ENCODE measurements at regions not wholly inside any gene's neighbourhood (a gene's known extent, or its start where the extent isn't known, plus 50 kb on each side); places are given as distances from the start of the nearest gene placed in this dataset.
A peak's percentile ranks its signal among the peaks of the same experiment; 100 is the strongest.

DNA sequence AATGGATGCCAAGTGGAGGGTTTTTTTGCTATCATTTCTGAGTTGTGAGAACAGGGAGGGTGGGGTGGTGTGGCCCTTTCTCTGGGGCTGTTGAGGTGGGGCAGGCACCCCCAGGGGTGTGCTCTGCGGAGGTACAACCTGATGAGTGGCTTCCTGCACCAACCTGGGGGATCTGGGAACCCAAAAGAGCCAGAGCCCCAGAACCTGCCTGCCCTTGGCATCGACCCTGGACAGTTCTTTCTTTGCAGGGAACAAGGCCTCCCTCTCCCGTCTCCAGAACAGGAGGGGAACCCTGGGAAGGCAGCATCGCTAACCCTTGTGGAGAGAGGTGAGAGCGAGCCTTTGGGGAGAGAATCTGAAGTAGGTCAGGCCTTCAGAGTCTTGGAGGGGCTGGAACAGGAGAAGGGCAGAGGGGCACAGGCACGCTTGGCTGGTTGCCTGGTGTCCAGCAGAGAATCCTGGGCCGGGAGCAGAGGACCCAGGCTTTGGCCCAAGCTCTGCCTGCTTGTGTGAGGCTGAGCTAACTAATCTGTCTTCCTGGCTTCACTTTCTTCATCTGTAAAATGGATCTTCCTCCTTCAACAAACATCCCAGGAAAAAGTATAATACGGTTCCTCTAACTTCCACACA lies 84.9 kb downstream of the RHOB start:
- peaks cover 20% of the 10 kb centered on the region for H3K4me1 ChIP-seq
- DNase-seq = no peak
- H3K27ac ChIP-seq = no peak overlapping the region
- no peak overlapping the region for H3K4me3 ChIP-seq
- no peaks in the 10 kb centered on the region for H3K27me3 ChIP-seq
- H3K36me3 ChIP-seq = no peaks in the 10 kb centered on the region
- no peaks in the 10 kb centered on the region for H3K9me3 ChIP-seq (replicated peaks)

DNA sequence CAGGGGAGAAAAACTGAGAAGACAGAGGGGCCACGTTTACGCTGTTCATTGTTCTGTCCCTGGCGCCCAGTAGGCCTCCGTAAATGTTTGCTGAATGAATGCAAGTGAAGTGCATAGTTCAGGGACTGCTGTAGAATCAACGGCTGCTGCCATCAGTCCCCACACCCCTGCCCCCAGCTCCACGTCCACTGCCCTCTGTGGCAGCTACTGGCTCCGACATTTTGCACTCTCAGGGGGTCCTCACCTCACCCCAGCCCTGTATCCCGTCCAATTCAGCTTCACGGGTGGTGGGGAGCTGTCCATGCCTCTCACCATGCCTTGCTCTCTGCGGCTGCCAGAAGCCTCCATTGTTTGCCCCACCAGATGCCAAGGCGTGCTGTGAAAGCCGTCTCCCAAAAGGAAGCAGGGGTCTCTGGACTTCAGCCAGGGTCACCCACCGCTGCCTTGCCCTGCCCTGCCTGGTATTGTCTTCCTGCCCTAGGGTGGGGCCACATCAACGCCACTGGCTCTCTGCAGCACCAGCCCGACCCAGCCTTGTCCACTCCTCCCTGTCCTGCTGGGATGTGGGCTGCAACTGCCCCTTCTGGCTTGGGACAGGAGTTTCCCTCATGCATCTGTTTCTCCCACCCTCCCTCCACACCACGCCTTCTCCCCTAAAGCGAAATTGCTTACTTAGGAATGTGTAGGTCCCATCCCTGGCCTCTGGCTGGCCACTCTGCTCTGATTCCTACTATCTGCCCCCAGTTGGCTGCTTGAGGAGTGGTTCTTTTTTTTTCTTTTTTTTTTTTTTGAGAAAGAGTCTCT lies 86.0 kb downstream of the RHOB start:
- H3K27me3 ChIP-seq = no peaks in the 10 kb centered on the region
- no peaks in the 10 kb centered on the region for H3K36me3 ChIP-seq
- H3K27ac ChIP-seq = no peak overlapping the region
- peak; percentile 70 to 71 for DNase-seq
- no peak overlapping the region for H3K4me3 ChIP-seq
- peaks cover 12% of the 10 kb centered on the region for H3K4me1 ChIP-seq
- H3K9me3 ChIP-seq (replicated peaks) = no peaks in the 10 kb centered on the region

DNA sequence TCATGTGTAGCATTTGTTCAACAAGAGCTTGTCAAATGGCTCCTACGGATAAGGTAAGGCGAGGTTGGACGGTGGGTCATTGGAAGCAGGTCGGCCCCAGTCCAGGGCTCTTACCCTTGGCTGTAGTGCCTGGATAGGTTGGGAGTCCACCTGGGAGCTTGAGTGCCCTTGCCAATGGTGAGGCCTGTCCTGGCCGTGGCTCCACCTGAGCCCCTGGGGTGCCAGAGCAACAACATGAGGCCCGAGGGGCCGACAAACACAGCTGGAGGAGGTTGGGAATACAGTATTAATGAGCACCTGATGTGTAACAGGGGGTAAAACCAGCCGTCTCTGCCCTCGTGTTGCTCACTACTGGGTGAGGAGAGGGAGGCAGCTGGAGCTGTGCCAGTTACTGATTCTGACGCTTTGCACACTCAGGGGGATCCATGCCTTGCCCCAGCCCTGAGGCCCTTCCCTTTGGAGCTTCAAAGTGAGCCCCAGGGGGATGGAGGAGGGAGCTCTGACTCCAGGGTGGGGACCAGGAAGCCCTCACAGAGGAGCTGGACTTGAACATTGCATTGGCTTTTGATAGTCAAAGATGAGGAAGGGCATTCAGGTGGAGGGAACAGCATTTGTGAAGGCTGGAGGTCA lies 87.2 kb downstream of the RHOB start:
- DNase-seq = no peak
- no peaks in the 10 kb centered on the region for H3K9me3 ChIP-seq (replicated peaks)
- H3K27ac ChIP-seq = no peak overlapping the region
- H3K36me3 ChIP-seq = no peaks in the 10 kb centered on the region
- H3K4me3 ChIP-seq = no peak overlapping the region
- H3K4me1 ChIP-seq = peaks cover 24% of the 10 kb centered on the region
- no peaks in the 10 kb centered on the region for H3K27me3 ChIP-seq

DNA sequence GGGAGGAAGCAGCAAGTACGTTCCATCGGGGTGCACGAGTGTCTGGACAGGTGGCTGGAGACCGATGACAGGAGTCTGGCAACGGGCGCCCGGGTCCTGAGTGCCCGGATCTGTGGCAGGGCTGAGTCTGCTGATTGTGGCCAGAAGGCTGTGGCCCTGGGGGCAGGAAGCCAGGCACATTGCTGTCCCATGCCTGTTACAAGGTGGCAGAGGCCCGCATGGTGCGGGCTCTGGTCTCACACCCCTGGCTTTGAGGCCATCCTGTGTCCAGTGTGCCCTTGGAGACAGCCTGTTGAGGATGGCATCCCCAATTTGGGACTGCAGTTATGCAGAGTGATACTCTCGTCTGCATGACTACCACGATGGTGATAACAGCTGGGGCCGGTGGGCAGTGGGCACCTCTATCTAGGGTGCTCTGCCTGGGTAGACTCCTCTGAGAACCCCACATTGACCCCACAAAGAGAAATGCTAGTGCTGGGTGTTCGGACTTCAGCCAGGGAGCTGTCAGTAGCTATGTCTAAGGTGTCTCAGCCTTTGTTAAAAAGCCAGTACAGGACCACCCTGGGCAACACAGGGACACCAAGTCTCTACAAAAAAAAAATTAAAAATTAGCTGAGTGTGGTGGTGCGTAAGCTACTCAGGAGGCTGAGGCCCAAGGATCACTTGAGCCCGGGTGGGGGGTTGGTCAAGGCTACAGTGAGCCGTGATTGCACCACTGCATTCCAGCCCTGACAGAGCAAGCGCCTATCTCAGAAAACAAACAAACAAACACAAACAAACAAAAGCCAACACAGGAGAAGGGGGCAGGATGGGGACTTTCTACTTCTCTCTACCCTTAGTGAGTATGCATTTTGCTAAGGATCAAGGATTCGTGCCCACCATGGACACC lies 88.3 kb downstream of the RHOB start:
- H3K4me3 ChIP-seq = no peak overlapping the region
- no peaks in the 10 kb centered on the region for H3K27me3 ChIP-seq
- no peak overlapping the region for H3K27ac ChIP-seq
- no peaks in the 10 kb centered on the region for H3K9me3 ChIP-seq (replicated peaks)
- H3K4me1 ChIP-seq = peaks cover 35% of the 10 kb centered on the region
- no peak for DNase-seq
- H3K36me3 ChIP-seq = no peaks in the 10 kb centered on the region

DNA sequence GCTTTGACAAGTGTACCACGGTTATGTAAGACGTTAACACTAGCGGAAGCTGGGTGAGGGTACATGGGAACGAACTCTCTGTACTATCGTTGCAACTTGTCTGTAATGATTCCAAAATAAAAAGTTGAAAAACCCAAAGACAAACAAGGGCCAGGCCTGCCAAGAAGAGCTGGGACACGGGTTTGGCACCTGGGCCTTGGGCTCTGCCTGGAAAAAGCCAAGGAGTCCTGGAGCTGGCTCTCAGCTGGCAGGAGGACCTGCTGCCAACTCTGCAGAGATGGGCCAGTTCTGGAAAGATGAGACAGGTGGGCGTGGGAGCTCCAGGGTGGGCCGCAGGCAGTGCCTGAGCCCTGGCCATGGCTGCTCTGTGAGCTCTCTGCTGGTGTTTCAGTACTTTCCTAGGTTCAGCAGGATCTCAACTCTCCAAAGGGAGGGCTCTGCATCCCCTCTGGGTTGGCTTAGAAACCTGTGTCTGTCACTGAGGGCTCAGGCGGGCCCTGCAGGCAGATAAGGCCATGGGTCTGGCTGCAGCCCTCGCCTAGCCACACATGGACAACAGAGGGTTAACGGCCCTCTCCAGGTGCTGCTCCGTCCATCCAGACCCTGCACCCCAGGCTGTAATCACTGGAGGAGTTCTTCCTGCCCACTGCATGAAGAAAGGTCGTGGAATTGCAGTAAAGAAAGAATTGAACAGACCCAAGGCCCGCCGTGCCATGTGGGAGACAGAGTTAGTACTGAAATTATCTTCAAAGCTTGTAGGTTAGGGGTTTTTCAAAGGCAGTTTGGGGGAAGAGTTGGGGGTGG lies 89.9 kb downstream of the RHOB start:
- Histone ChIP-seq H3K4me1 (peaks cover 51% of the 10 kb centered on the region), H3K9me3 (replicated peaks) (no peaks in the 10 kb centered on the region), H3K27me3 (no peaks in the 10 kb centered on the region), H3K27ac (no peak overlapping the region), H3K36me3 (no peaks in the 10 kb centered on the region), H3K4me3 (no peak overlapping the region)
- DNase-seq = no peak

DNA sequence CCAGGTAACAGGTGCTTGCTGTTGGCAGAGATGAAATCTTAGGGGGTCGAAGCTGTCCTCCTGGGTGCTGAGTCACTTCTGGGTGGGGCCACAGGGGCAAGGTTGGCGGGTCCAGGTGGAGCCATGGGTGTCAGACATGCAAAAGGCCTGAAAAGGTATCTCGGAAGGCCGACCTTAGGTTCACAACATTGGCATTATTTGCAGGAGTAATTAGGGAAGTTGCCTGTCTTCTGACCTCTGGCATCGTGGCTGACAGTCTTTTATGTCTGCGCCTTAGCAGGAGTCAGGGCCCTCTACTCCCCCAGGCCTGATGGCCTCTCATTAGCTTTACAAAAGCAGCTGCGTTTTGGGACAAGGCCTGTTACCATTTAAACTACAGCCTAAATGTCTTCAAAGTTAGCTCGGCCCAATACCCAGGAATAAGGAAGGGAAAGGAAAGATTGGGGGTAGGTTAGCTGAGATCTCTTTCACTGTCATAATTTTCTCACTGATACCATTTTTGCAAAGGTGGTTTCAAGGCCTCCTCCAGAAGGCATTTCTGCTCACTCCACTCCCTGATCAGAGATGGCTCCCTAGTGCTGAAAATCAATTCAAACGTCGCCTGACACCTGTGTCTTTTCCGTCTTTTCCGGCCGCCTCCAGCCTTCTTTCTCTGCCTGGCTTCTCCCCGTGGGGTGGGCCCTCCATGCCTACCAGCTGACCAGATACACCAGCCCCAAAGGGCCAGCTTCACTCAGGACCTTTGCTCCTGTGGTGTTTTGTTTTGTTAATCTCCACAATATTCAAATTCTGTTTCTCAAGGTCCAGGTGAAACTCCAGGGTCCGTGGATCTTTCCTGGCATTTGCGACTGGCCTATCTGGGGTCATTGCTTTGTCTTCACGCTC lies 90.8 kb downstream of the RHOB start:
- no peak for DNase-seq
- H3K27me3 ChIP-seq = no peaks in the 10 kb centered on the region
- H3K9me3 ChIP-seq (replicated peaks) = no peaks in the 10 kb centered on the region
- no peak overlapping the region for H3K4me3 ChIP-seq
- no peak overlapping the region for H3K27ac ChIP-seq
- no peaks in the 10 kb centered on the region for H3K36me3 ChIP-seq
- peaks cover 56% of the 10 kb centered on the region for H3K4me1 ChIP-seq

DNA sequence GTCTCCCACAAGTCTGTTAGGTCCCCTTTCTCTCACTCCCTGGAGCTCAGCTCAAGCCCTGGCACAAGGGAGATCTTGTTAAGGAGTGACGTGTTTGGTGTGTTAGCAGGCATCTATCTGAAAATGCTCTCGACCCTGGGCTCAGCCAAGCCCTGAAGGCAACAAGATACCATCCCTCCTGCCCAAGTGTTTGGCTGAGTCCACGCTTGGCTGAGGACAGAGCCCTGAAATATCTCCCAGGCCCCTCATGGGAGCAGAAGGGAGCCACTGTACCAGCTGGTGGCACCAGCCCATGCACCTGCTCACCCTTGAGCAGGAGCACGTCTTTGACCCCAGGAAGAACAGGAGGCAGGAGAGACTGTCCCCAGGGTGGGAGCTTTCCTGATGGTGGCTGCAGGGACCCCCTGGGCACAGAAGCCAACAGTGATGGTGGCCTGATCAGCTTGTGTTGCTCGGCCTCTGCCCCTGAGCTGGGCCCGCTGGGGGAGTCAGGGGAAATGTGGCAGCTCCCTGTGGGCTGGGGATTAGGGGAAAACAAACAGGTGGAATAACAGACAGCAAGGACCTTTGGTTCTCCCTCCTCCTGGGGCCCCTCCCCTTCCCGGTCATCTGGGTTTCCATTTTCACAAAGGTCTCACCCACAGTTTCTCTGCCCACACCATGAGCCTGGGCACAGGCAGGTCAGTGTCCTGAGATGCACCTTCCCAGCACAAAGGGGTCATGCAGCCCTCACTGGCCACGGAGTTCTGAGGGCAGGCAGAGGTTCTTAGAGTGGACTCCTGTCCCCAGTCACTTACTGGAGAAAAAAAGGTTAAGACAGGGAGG lies 91.6 kb downstream of the RHOB start:
- Histone ChIP-seq H3K9me3 (replicated peaks) (no peaks in the 10 kb centered on the region), H3K4me3 (no peak overlapping the region), H3K27ac (no peak overlapping the region), H3K4me1 (peaks cover 56% of the 10 kb centered on the region), H3K36me3 (no peaks in the 10 kb centered on the region), H3K27me3 (no peaks in the 10 kb centered on the region)
- DNase-seq = peak; percentile 70 to 84

DNA sequence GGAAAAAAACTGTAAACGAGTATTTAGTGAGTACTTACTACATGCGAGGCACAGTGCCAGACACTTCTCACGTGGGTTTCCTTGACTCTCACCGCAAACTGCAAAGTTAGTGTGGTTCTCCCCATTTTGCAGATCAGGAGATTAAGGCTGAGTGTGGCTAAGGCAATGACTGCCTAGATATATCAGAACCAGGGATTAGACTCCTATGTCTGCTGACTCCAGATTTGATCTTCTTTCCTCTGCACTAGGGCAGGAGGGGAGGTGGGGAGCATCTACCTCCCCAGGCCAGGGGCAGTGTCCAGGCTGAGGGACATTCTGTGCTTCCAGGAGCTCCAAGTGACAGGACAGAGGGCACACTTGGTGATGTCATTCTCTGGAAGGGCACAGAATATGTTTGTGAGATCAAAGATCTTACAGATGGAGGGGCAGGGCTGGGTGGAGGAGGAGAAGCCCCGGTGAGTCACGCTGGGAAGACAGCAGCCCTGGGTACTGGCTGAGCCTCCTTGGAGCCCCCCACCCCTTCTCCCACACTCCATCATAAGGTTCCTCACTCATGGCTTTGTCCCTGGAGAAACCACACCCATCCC lies 92.4 kb downstream of the RHOB start:
- no peak overlapping the region for H3K27ac ChIP-seq
- peaks cover 56% of the 10 kb centered on the region for H3K4me1 ChIP-seq
- H3K4me3 ChIP-seq = no peak overlapping the region
- no peaks in the 10 kb centered on the region for H3K27me3 ChIP-seq
- no peaks in the 10 kb centered on the region for H3K36me3 ChIP-seq
- peak in 1 of 2 experiments; percentile 36 for DNase-seq
- no peaks in the 10 kb centered on the region for H3K9me3 ChIP-seq (replicated peaks)

DNA sequence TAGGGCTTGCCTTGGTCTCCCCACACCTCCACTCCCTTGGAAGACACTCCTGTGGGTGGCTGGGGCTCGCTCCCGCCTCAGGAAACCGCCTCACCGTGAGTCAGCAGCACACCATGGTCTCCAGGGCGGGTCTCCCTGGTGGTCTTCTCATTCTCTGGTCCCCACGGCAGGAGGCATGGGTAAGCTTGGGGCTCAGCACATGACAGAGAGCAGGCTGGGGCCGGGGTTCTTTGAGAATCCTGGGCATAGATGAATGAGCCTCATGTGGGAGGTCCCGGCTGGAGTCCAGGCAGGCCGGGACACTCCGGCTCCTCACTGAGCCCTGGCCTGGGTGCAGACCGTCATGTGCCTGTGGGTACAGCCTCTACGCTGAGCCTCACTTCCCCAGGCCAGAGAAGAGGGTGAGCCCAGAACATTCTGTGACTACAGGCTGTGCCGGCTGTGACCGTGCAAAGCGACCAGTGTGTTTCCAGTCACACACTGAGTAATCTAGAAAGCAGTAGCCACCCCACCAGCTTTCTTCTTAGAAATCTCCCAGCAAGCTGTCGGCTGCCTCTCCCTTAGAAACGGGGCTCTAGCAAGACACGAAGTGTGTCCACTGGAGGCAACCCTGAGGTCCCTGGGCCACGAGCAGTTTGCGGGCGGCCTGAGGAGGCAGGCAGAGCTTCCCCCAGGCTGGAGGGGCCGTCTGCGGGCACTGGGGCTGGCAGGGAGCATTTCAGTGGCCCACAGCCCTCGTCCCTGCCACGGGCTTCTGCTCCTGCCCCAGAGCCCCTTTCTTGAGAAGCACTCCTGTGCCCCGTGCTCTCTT lies 93.1 kb downstream of the RHOB start:
- H3K4me1 ChIP-seq = peaks cover 63% of the 10 kb centered on the region
- peak in 1 of 2 experiments; percentile 38 for DNase-seq
- H3K27ac ChIP-seq = no peak overlapping the region

DNA sequence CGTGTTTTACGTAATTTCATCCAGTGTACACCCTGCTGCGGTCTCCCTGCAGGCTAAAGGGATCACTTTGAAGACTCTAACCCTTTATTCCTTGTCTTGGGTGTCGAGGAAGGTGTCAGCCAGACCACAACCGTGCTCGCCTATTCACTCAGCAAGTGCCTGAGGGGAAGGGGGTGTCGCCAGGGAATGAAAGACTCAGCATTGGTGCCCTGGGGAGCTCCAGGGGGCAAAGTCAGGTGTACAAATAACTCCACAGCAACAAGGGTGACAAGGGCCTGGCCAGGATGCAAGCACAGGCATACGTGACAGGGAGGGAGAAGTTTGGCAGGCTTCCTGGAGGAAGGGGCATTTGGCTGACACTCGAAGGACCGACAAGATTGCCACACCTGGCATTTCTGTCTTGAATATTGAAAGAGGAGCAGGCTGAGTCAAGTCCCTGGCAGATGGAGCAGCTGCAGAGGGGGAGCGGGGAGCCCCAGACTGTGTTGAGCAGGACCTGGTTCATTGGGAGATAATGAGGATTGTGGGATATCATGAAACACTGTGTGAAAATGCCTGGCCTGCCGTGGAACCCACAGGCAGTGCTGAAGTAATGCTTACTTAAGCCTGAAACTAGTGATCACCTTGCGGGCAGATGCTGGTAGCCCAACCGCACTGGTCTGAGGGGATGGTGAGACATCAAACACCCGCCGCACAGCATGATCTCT lies 93.9 kb downstream of the RHOB start:
- peaks cover 64% of the 10 kb centered on the region for H3K4me1 ChIP-seq
- DNase-seq = peak; percentile 62 to 72
- H3K36me3 ChIP-seq = no peaks in the 10 kb centered on the region
- no peak overlapping the region for H3K4me3 ChIP-seq
- no peaks in the 10 kb centered on the region for H3K9me3 ChIP-seq (replicated peaks)
- H3K27me3 ChIP-seq = no peaks in the 10 kb centered on the region
- H3K27ac ChIP-seq = no peak overlapping the region

More for the DNA sequence above, 93.1 kb downstream of the RHOB start:
- no peaks in the 10 kb centered on the region for H3K36me3 ChIP-seq
- no peaks in the 10 kb centered on the region for H3K9me3 ChIP-seq (replicated peaks)
- H3K4me3 ChIP-seq = no peak overlapping the region
- H3K27me3 ChIP-seq = no peaks in the 10 kb centered on the region

DNA sequence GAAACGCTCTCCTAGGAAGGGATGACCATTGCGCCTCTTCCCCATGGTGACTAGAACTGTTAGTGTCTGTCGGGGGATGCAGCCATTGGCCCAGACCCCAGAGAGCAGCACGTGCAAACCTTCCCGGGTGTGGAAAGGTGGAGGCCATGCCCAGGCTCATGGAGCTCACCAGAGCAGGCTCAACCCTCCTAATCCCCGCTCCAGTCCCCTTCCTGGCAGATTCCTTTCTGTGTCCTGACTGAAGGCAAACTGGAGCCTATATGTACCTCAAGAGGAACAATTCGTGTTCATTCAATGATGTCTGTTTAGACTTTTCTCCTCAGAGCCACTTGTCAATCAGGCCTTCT lies 94.4 kb downstream of the RHOB start:
- H3K27me3 ChIP-seq = no peaks in the 10 kb centered on the region
- no peak for DNase-seq
- no peak overlapping the region for H3K4me3 ChIP-seq
- H3K9me3 ChIP-seq (replicated peaks) = no peaks in the 10 kb centered on the region; the same call in 1 of the 2 replicates
- peaks cover 64% of the 10 kb centered on the region for H3K4me1 ChIP-seq
- H3K27ac ChIP-seq = no peak overlapping the region
- H3K36me3 ChIP-seq = no peaks in the 10 kb centered on the region

Measured in SJCRH30 (cell line).